Caki2 (cell line): ENCODE measurements at regions not wholly inside any gene's neighbourhood (a gene's known extent, or its start where the extent isn't known, plus 50 kb on each side); places are given as distances from the start of the nearest gene placed in this dataset.

Source experiments
- DNase-seq: peaks from one replicate; pipeline ENCODE4 v3.0.0-alpha.2; 2015; ENCODE audit warnings: low read depth
- in situ Hi-C: cut with HindIII; loops from 2 replicates; pipeline ENCODE4 v1.10.0; 2016; ENCODE audit warnings: low sequenced_read_pairs, low pct_unique_long_range_greater_than_20kb, mixed read lengths

DNA sequence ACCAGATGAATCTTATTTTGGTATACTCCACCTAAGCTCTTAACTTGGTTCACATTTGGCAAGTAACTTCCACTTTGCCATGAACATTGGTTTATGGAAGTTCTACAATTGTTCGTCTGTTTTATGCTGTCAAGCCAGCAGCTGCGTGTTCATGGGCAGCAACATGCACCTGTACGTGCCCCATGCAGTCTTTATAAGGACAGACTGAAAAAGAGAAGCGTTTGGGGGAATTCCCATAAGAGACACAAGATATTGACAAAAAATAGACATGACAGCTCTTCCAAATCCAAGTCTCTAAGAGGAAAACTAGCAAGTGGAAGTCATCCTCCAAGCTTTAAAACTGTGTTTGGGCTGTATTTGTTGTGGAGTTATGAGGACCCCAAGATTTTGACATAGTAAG, 151.6 kb downstream of the SLC16A9 start:
- in situ Hi-C loops, result no loop called here
- no peak for DNase-seq

DNA sequence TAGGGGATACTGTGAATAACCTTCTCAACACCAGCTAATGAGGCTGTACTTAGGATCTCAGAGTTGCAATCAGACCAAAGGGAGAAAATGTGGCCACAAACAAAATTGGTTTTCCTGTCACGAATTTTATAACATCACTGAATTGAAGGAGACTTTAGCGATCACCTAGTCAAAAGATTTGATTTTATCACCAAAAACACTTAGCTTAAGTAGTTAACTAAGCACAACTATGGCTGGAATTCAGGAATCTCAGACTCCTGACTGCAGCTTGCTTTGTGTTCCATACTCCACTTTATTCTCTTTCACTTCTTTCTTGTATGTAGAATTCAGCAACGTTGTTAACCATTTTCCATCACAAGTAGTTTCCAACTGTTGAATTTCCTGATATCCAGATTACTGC, 152.0 kb downstream of the SLC16A9 start:
- in situ Hi-C loops, result no loop called here
- DNase-seq, result no peak

DNA sequence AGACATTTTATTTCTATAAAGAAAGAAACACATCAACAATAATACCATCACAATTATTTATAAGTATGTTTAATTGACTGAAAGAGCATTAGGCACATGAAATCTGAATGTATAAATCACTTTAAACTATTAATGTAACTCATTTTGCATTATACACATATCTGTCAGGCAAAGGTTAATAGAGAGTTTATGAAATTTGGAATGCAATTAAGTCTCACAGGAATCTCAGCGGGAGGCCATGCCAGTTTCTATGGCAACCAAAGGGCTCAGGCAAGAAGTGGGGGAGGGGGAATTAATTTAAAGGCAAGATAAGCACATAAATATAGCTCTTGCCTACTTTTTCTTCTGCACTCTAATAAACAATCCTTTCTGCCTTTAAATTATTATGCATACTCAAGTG, 152.6 kb downstream of the SLC16A9 start:
- in situ Hi-C loops, result no loop called here
- no peak for DNase-seq

DNA sequence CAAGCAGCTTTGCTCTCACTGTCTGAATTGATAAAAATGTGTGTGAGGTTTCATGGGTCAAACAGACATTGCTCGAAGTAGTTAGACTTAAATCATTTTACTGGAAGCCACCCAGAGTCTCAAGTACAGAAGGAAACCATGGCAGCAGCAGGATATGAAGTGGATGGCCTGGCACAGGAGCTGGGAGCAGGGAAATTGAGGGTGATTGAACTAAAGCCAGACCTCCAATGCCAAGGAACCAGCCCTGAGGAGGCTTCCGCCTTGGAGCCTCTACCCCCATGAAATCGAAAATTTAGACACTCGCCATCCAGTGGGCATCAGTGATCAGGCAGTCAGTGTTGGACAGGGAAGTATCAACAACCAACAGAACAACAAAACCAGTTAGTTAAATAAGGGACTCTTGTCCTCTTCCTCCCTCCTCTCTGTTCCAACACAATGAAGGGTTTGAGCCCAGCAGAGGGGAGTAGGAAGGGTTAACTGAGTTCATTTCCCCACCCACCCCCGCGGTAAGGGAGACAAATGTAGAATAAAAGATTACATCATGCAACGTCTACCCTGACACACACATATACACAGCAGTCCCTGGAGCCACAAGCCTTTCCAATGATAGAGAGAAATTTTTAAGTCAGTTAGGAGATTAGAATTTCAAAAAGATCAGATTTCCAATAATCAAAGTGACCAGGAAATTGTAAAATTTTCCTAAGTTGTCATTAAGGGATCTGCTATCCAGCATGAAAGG, 156.3 kb downstream of the SLC16A9 start:
- no peak for DNase-seq
- in situ Hi-C loops, result no loop called here

- DNase-seq, result peak; percentile 74
- in situ Hi-C loops, result no loop called here
Observed at GRCh38 chr10:59550061-59550460, 159.6 kb downstream of the SLC16A9 start.

DNA sequence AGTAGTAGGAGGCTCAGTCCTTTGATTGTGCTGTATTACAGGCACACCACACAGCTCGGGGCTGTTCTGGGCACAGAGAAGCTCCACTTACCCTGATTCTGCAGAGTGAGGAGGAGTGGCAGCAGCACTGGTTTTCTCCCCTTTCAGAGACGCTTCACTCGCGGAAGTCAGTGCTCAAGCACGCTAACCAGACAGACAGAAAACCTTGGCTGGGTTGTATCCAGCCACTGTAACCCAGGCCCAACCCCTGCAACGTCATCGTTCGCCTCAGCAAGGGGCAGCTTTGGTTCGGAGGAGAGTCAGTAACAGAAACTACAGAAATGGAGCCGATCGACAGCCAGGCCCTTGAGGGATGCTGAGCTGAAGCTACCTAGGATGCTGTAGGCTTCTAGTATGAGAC, 171.0 kb downstream of the SLC16A9 start:
- no peak for DNase-seq
- in situ Hi-C loops, result no loop called here

DNA sequence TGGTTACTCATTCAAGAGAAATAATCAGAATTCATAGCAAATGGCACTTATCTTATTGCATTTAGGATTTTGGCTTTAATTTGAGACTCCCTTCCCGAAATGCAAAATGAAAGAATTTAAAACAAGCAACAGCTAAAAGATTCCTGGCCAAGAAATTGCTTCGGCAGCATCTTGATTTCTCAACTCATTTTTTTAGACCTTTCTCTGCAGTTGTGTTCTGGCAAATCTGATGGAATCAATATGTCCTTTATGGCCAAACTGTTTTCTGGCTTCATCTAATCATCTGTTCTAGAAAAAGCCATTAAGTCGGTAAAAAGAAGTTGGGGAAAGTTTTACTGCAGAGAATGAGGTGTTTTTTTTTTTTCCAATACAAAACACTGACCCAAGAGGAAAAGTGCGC, 172.1 kb downstream of the SLC16A9 start:
- in situ Hi-C loops, result no loop called here
- DNase-seq, result no peak

DNA sequence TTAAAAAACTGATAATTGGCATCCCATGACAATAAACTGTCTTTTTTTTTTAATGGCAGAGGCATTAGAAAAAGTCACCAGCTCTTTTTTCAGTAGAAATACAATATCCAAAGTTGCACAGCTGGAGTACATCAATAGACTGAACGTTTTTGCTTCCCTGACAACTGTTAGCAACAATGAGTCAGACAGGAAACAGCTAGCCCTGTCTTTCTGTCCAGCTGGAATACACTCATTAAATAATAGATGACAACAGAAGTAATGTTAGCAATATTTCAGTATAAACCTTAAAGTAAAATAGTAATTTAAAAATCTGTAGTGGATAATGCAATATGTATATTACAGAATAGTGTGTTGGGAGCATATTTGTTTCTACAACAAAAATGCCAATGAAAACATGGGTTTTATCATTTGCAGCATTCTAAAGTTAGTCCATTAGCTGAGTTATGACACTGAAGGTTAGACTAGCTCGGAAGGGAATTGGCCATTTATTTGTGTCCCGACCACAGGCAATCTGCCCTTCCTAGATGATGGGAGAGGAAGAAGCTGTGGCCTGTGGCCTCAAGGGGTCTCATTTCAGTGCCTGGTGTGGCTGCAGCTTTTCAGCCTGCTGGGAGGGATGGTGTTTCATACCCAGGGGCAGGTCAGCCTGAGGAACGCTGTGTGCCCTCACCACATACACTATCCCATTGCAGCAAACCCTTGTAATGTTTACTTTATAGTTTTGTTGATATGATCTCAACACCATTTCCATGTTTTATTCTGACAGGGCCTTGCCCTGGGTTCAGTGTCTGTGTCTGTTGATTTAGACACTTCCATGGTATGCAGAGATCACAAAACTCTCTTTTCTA, 173.3 kb downstream of the SLC16A9 start:
- DNase-seq, result peak; percentile 4
- in situ Hi-C loops, result no loop called here

DNA sequence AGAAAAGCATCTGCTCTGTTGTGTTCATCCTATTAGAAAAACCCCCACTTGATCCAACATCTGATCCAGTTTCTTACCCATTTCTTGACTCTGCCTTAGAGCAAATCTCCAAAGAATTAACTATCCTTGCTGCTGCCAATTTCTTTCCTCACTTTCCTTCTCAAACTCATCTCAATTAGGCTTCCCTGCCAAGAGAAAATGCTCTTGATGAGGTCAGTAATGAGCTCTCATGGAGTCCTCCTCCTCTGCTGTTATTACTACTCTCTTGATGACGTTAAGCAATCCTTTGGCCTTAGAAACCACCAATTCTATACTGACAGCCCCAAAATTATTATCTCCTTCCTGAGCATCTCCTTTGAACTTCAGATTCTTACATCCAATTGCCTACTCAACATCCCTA, 162.0 kb upstream of the FAM13C start:
- in situ Hi-C loops, result no loop called here
- no peak for DNase-seq

- no peak for DNase-seq
- in situ Hi-C loops, result no loop called here
Observed at GRCh38 chr10:59523851-59524250, 161.5 kb upstream of the FAM13C start.

DNA sequence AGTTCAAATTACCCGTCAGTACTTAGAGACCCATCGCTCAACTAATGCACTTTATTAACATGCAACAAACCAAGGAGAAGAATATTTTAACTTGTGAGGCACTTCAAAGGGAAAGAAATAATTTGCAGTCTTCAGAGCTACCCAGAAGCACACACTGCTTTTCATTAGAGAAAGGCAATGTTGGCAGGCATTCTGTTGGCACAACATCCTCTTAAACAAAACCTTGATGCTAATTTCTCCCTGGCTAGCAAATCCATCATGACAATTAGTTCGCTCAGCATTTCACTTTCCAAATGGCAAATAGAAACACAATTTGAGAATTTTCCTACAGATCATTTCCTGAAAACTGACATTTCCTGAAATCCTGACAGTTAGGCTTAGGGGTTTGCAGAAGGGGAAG, 155.6 kb upstream of the FAM13C start:
- in situ Hi-C loops, result no loop called here
- DNase-seq, result no peak

DNA sequence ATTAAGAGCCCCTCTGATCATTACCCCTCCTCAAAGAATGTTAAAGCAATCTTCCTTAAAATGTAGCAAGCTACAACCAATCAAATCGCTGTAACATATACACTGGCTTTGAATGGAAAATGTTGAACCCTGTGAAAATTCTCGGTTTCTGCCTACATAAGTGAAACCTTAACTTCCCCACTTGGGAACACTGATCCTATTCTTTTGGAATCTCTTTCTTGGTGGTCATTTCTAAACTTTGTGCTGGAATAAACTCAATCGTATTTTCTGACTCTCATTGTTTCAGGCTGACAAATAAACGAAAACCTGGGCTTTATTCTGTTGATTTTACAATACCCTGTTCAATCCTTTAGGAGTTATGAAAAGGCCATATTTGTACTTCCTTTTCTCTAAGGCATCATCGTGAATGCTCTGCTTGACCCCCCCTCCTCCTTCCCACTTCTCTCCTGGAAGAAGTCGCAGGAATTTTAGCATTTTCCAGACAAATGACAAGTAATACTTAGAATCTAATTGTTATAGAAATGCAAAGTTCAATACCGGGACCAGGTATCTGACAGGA, 155.1 kb upstream of the FAM13C start:
- DNase-seq, result no peak
- in situ Hi-C loops, result no loop called here

DNA sequence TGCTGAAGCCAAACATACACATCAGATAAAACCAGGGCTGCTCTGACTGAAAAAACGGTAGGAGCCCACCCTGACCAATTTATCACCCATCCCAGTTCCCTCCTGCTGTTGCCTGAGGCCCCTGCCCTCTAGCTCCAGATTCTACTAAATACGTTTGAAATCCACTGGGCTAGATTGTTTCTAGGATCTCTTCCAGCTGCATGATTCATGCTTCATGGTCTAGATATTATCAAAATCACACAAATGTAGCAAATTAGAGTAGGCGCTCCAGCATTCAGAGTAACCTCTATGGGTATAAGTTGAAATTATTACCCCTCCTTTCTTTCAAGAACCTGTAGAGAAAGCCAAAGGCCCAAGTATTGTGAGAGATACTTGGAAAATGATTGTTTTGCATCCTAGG, 151.2 kb upstream of the FAM13C start:
- no peak for DNase-seq

DNA sequence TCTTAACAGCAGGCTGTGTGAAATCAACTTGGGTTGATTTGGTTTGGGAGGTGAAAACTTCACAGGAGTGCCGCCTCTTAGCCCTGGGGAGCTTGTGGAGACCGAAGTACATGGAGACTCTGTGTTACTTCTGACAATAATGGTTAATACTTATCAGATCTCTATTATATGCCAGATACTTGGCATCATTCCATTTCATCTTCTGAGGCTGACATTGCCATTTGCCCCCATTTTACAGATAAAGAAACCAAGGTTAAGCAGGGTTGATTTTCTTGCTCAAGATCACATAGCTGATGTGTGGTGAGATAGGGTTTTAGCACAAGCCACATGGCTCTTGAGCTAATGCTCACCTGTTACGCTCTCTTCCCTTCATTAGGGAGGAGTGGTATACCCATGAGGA, 150.6 kb upstream of the FAM13C start:
- in situ Hi-C loops, result no loop called here
- DNase-seq, result no peak

More for the DNA sequence above, 151.2 kb upstream of the FAM13C start:
- in situ Hi-C loops, result no loop called here

GRCh38 chr10:59508956-59509355, 146.6 kb upstream of the FAM13C start:
- in situ Hi-C loops, result no loop called here
- DNase-seq, result no peak

GRCh38 chr10:59508296-59508695, 145.9 kb upstream of the FAM13C start:
- DNase-seq, result peak; percentile 60
- in situ Hi-C loops, result no loop called here

GRCh38 chr10:59505926-59506325, 143.6 kb upstream of the FAM13C start:
- in situ Hi-C loops, result no loop called here

DNA sequence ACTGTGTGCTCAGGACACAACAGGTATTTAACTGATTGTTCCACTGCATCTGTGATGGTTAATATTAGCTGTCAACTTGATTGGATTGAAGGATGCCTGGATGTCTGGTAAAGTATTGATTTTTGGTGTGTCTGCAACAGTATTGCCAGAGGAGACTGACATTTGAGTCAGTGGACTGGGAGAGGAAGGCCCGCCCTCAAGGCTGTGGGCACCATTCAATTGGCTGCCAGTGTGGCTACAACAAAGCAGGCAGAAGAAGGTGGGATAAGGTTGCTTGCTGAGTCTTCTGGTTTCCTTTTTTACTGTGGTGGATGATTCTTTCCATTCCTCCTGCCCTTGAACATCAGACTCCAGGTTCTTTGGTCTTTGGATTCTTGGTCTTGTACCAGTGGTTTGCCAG, 137.1 kb upstream of the FAM13C start:
- in situ Hi-C loops, result no loop called here
- no peak for DNase-seq

More at GRCh38 chr10:59505926-59506325, 143.6 kb upstream of the FAM13C start:
- no peak for DNase-seq

DNA sequence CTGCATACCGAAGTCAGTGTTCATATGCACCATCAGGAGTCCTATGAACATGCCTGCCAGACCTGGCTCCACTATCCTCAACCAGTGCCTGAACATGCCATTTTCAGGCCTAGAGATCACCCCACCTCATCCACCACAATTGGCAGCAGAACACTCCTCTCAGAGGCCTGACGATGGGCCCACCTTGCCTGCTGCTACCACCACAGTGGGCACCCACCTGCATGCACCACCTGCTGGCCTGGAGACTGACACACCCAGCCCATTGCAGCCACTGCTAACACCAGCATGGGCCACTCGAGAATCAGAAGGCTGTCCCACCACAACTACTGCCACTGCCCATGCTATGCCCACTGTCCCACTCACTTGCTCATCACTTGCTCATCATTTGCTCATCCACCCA, 130.7 kb upstream of the FAM13C start:
- in situ Hi-C loops, result no loop called here
- DNase-seq, result no peak
